Activated CD8-positive, alpha-beta T cell treated with anti-CD3 and anti-CD28 coated beads, Interleukin-2, amount 10 ng/mL, durations not matched to agents 7 days and 5 days (primary cell): ENCODE measurements at regions not wholly inside any gene's neighbourhood (a gene's known extent, or its start where the extent isn't known, plus 50 kb on each side); places are given as distances from the start of the nearest gene placed in this dataset.
"Not testable (repeated sequence)": the region's sequence is repeated elsewhere in the genome, so short reads cannot be mapped to it uniquely, and the experiment has no call there.

Experiments used
- ATAC-seq: fragments of 150-1000 bp; cut with Tn5 transposase; one replicate; pipeline ENCODE4 v1.10.0; 2021; ENCODE audit warnings: moderate library complexity
- CTCF ChIA-PET: fragments of 350-600 bp; sonication (Branson Sonifier 250); formaldehyde crosslinking; loops from one replicate; lab custom pipeline; 2021; ENCODE audit warnings: antibody characterized with exemption; lab: Charles Lee
- POLR2A ChIA-PET: fragments of 350-600 bp; sonication (Branson Sonifier 250); formaldehyde crosslinking; loops from one replicate; lab custom pipeline; 2021; ENCODE audit warnings: antibody characterized with exemption; lab: Charles Lee
- DNase-seq: peaks from one replicate; pipeline ENCODE4 v3.0.0-alpha.2; 2020
- H3K27ac Mint-ChIP-seq: one replicate; pipeline ENCODE4 v1.8.0; 2021; ENCODE audit warnings: mild to moderate bottlenecking, mixed read lengths
- H3K27me3 Mint-ChIP-seq: one replicate; pipeline ENCODE4 v1.8.0; 2021; ENCODE audit warnings: low read depth, mixed read lengths
- H3K36me3 Mint-ChIP-seq: one replicate; pipeline ENCODE4 v1.8.0; 2021; ENCODE audit warnings: low read depth, mixed read lengths
- H3K4me1 Mint-ChIP-seq: one replicate; pipeline ENCODE4 v1.8.0; 2021; ENCODE audit warnings: low read depth, mixed read lengths
- H3K4me3 Mint-ChIP-seq: one replicate; pipeline ENCODE4 v1.8.0; 2021; ENCODE audit warnings: mild to moderate bottlenecking, mixed read lengths
- H3K9me3 Mint-ChIP-seq: one replicate; pipeline ENCODE4 v1.8.0; 2022; ENCODE audit warnings: mixed read lengths; ENCODE audit not compliant: insufficient read depth

- CTCF ChIA-PET: no interaction called here
- Mint-ChIP-seq H3K27me3 (no peaks in the 10 kb centered on the region), H3K36me3 (no peaks in the 10 kb centered on the region), H3K27ac (no peak overlapping the region), H3K4me1 (no peaks in the 10 kb centered on the region), H3K9me3 (no peaks in the 10 kb centered on the region), H3K4me3 (no peak overlapping the region)
- POLR2A ChIA-PET: no interaction called here
- DNase-seq (no peak), ATAC-seq (no peak)
Observed at GRCh38 chr1:96424877-96425276, 296.7 kb upstream of the PTBP2 start.

- DNase-seq: no peak
- H3K36me3 Mint-ChIP-seq: no peaks in the 10 kb centered on the region
- no peaks in the 10 kb centered on the region for H3K4me1 Mint-ChIP-seq
- no peaks in the 10 kb centered on the region for H3K27me3 Mint-ChIP-seq
- H3K9me3 Mint-ChIP-seq: no peaks in the 10 kb centered on the region
- H3K4me3 Mint-ChIP-seq: no peak overlapping the region
- ChIA-PET CTCF (no interaction called here), POLR2A (no interaction called here)
- H3K27ac Mint-ChIP-seq: no peak overlapping the region
- no peak for ATAC-seq
Observed at GRCh38 chr1:96425382-96426129, 296.0 kb upstream of the PTBP2 start.

- POLR2A ChIA-PET: no interaction called here
Observed at GRCh38 chr1:96427616-96428015, 294.0 kb upstream of the PTBP2 start.

GRCh38 chr1:96445302-96445701 is 276.3 kb upstream of the PTBP2 start:
- H3K27ac Mint-ChIP-seq: no peak overlapping the region
- no peak overlapping the region for H3K4me3 Mint-ChIP-seq
- DNase-seq (no peak), ATAC-seq (no peak)
- H3K36me3 Mint-ChIP-seq: no peaks in the 10 kb centered on the region
- no peaks in the 10 kb centered on the region for H3K4me1 Mint-ChIP-seq
- ChIA-PET CTCF (no interaction called here), POLR2A (no interaction called here)
- no peaks in the 10 kb centered on the region for H3K27me3 Mint-ChIP-seq
- no peaks in the 10 kb centered on the region for H3K9me3 Mint-ChIP-seq

More at GRCh38 chr1:96427616-96428015, 294.0 kb upstream of the PTBP2 start:
- ATAC-seq (no peak), DNase-seq (no peak)
- H3K9me3 Mint-ChIP-seq: no peaks in the 10 kb centered on the region
- CTCF ChIA-PET: no interaction called here
- H3K27me3 Mint-ChIP-seq: no peaks in the 10 kb centered on the region
- H3K27ac Mint-ChIP-seq: no peak overlapping the region
- no peaks in the 10 kb centered on the region for H3K4me1 Mint-ChIP-seq
- no peaks in the 10 kb centered on the region for H3K36me3 Mint-ChIP-seq
- H3K4me3 Mint-ChIP-seq: no peak overlapping the region

GRCh38 chr1:96464066-96464465 is 257.5 kb upstream of the PTBP2 start:
- no peak overlapping the region for H3K27ac Mint-ChIP-seq
- no peak for DNase-seq
- H3K4me1 Mint-ChIP-seq: no peaks in the 10 kb centered on the region
- no peaks in the 10 kb centered on the region for H3K27me3 Mint-ChIP-seq
- no peaks in the 10 kb centered on the region for H3K36me3 Mint-ChIP-seq
- no peak overlapping the region for H3K4me3 Mint-ChIP-seq
- H3K9me3 Mint-ChIP-seq: no peaks in the 10 kb centered on the region
- ChIA-PET CTCF (no interaction called here), POLR2A (no interaction called here)
- ATAC-seq: no peak

- Mint-ChIP-seq H3K4me3 (no peak overlapping the region), H3K27me3 (no peaks in the 10 kb centered on the region), H3K27ac (no peak overlapping the region), H3K9me3 (no peaks in the 10 kb centered on the region), H3K4me1 (no peaks in the 10 kb centered on the region), H3K36me3 (no peaks in the 10 kb centered on the region)
- POLR2A ChIA-PET: no interaction called here
- no peak for ATAC-seq
- no peak for DNase-seq
- CTCF ChIA-PET: no interaction called here
Observed at GRCh38 chr1:96464522-96464921, 257.1 kb upstream of the PTBP2 start.

DNA sequence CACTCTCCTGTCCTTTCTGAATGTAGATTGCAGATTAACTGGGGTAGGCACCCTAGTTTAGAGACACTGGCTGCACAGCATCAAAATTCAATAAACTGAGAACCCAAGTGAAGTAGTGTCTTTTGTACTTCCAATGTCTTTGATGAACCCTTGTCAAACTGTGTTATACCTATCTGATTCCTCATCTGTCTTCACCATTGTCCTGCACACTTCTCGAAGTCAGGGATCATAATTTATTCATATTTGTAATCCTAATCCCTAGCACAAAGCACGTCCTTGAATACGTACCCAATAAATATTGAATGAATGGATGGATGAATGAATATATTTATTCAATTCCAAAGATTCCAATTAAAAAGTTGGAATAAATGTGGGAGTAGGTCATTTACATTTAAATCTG is 256.6 kb upstream of the PTBP2 start:
- CTCF ChIA-PET: no interaction called here
- Mint-ChIP-seq H3K27me3 (no peaks in the 10 kb centered on the region), H3K27ac (no peak overlapping the region)

DNA sequence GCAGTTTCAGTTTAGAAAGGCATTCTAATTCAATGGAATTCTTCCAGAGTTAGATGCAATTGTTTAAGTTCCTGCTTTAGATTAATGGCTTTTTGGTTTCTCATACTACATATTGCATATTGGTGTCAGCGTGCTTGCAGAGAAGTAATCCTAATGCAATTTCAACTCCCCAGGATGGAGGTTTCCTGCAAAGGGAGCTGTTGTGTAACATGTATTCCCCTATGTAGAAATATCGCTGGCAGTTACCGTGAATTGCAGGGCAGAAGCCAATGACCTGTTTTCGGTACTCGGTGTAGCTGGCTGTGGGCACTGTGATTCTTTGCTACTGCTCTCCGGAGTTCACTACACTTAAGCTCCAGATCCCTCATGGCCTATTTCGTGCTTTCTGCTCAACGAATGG is 256.1 kb upstream of the PTBP2 start:
- Mint-ChIP-seq H3K4me1 (no peaks in the 10 kb centered on the region), H3K4me3 (no peak overlapping the region), H3K36me3 (no peaks in the 10 kb centered on the region), H3K27me3 (no peaks in the 10 kb centered on the region), H3K9me3 (no peaks in the 10 kb centered on the region), H3K27ac (no peak overlapping the region)
- ATAC-seq (no peak), DNase-seq (no peak)
- ChIA-PET CTCF (no interaction called here), POLR2A (no interaction called here)

More for the DNA sequence above, 256.6 kb upstream of the PTBP2 start:
- Mint-ChIP-seq H3K9me3 (no peaks in the 10 kb centered on the region), H3K4me3 (no peak overlapping the region), H3K4me1 (no peaks in the 10 kb centered on the region), H3K36me3 (no peaks in the 10 kb centered on the region)
- no peak for ATAC-seq
- POLR2A ChIA-PET: no interaction called here
- DNase-seq: no peak

GRCh38 chr1:96466842-96467241 is 254.7 kb upstream of the PTBP2 start:
- POLR2A ChIA-PET: no interaction called here
- no peak for DNase-seq
- H3K4me1 Mint-ChIP-seq: no peaks in the 10 kb centered on the region
- H3K27me3 Mint-ChIP-seq: no peaks in the 10 kb centered on the region
- CTCF ChIA-PET: no interaction called here
- no peak overlapping the region for H3K4me3 Mint-ChIP-seq
- no peak for ATAC-seq
- H3K36me3 Mint-ChIP-seq: no peaks in the 10 kb centered on the region
- no peak overlapping the region for H3K27ac Mint-ChIP-seq
- H3K9me3 Mint-ChIP-seq: no peaks in the 10 kb centered on the region

DNA sequence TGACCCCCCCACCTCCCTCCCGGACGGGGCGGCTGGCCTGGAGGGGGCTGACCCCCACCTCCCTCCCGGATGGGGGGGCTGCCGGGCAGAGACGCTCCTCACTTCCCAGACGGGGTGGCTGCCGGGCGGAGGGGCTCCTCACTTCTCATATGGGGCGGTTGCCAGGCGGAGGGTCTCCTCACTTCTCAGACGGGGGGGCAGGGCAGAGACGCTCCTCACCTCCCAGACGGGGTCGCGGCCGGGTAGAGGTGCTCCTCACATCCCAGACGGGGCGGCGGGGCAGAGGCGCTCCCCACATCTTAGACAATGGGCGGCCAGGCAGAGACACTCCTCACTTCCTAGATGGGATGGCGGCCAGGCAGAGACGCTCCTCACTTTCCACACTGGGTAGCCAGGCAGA is 251.9 kb upstream of the PTBP2 start:
- POLR2A ChIA-PET, H3K27me3 Mint-ChIP-seq, H3K36me3 Mint-ChIP-seq, CTCF ChIA-PET, H3K9me3 Mint-ChIP-seq, H3K4me3 Mint-ChIP-seq, H3K27ac Mint-ChIP-seq, DNase-seq, ATAC-seq, H3K4me1 Mint-ChIP-seq: not testable (repeated sequence)

GRCh38 chr1:96472471-96472870 is 249.1 kb upstream of the PTBP2 start:
- DNase-seq (no peak), ATAC-seq (no peak)
- Mint-ChIP-seq H3K27me3 (no peaks in the 10 kb centered on the region), H3K36me3 (no peaks in the 10 kb centered on the region), H3K9me3 (no peaks in the 10 kb centered on the region), H3K4me3 (no peak overlapping the region), H3K27ac (no peak overlapping the region), H3K4me1 (no peaks in the 10 kb centered on the region)
- ChIA-PET POLR2A (no interaction called here), CTCF (no interaction called here)

- no peak for DNase-seq
- no peak overlapping the region for H3K27ac Mint-ChIP-seq
- ChIA-PET CTCF (no interaction called here), POLR2A (no interaction called here)
- no peak overlapping the region for H3K4me3 Mint-ChIP-seq
- H3K36me3 Mint-ChIP-seq: no peaks in the 10 kb centered on the region
- ATAC-seq: no peak
- H3K27me3 Mint-ChIP-seq: no peaks in the 10 kb centered on the region
- H3K4me1 Mint-ChIP-seq: no peaks in the 10 kb centered on the region
- H3K9me3 Mint-ChIP-seq: no peaks in the 10 kb centered on the region
Observed at GRCh38 chr1:96473791-96474434, 247.7 kb upstream of the PTBP2 start.
